Testis (tissue), 2 donors: ENCODE measurements at regions not wholly inside any gene's neighbourhood (a gene's known extent, or its start where the extent isn't known, plus 50 kb on each side); places are given as distances from the start of the nearest gene placed in this dataset.

Experiments
- POLR2A ChIP-seq: fragments of 450-650 bp; IDR thresholded peaks from one replicate; pipeline ENCODE4 v1.6.1; 2017; ENCODE audit warnings: antibody characterized with exemption, mild to moderate bottlenecking, moderate library complexity
- TF ChIP-seq, protein P1 (sequence below), 3 experiments: fragments of 450-650 bp in 2 of 3; fragments of 200-600 bp in 1 of 3; sonication (generic) in 1 of 3; IDR thresholded peaks; one replicate each; pipeline ENCODE4 v1.5.1; 2016 to 2019; ENCODE audit warnings: antibody characterized with exemption in 3 of 3, mild to moderate bottlenecking in 2 of 3, moderate library complexity in 1 of 3

DNA sequence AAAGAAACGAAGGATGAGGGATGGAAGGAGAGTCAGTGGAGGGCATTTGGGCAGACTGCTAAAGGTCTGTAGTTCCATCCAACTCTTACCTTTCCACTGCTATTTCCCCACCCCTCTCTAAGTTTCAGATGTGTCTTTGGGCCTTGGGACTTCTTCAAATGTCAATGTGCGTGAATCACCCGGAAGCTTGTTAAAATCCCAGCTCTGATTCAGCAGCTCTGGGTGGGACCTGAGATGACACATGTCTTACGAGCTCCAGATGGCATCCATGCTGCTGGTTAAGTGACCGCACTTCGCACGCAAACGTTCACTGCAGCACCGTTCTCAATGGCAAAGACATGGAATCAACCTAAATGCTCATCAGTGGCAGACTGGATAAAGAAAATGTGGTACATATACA, 309.9 kb downstream of the VRK1 start:
- TF ChIP-seq, protein P1, sequence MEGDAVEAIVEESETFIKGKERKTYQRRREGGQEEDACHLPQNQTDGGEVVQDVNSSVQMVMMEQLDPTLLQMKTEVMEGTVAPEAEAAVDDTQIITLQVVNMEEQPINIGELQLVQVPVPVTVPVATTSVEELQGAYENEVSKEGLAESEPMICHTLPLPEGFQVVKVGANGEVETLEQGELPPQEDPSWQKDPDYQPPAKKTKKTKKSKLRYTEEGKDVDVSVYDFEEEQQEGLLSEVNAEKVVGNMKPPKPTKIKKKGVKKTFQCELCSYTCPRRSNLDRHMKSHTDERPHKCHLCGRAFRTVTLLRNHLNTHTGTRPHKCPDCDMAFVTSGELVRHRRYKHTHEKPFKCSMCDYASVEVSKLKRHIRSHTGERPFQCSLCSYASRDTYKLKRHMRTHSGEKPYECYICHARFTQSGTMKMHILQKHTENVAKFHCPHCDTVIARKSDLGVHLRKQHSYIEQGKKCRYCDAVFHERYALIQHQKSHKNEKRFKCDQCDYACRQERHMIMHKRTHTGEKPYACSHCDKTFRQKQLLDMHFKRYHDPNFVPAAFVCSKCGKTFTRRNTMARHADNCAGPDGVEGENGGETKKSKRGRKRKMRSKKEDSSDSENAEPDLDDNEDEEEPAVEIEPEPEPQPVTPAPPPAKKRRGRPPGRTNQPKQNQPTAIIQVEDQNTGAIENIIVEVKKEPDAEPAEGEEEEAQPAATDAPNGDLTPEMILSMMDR (IDR thresholded peaks at IDR 0.05), result no peak
- no peak for TF ChIP-seq POLR2A
